ENCODE measurements at regions not wholly inside any gene's neighbourhood (a gene's known extent, or its start where the extent isn't known, plus 50 kb on each side); places are given as distances from the start of the nearest gene placed in this dataset.
A peak's percentile ranks its signal among the peaks of the same experiment; 100 is the strongest.

- peak in 2 of 3 donors; percentile 28 to 60 for DNase-seq
These were observed 757.7 kb upstream of the ID2 start for GRCh38 chr2:7924023-7924762.

- DNase-seq: no peak
These were observed 756.4 kb upstream of the ID2 start for GRCh38 chr2:7925506-7925905.

GRCh38 chr2:7927691-7928090, 754.2 kb upstream of the ID2 start:
- no peak for DNase-seq

- no peak for DNase-seq
These were observed 752.6 kb upstream of the ID2 start for GRCh38 chr2:7929281-7929680.

DNA sequence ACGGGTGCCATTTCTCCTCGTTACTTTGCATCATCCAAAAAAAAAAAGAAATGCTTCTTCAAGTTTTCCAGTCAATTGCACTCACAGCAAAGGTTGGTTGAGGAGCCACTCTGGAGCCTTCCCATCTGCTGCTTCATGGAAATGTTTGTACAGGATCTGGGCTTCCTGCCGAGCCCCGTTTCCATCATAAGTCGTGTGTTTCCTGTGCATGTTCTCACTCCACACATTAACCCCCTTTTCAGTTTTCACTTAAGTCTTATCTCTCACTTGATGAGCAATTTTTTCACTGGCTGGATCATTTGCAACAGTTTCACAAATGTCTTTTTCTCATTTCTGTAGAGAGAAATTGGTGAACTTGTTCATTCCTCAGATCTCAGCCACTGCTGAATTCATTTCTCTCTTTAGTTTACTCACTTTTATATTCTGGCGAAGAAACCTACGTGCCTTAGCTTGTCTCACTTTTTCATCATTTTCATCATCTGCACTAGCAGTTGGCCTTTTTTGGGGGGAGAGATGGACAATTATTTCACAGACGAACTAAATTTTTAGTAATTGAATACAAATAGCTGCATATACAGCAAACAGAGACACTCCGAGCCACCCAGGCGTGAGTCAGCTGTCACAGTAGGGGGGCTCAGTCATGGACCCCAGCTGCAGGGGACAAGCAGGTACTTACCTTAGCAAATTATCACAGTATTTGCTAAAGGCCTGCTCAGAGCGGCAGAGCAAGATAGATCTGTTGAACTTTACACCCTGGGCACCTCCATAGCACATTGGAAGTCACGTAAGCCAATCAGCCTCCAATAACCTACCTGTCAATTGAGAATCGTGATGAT, 750.8 kb upstream of the ID2 start:
- DNase-seq: peak; percentile 36 to 51 (median 38)

DNA sequence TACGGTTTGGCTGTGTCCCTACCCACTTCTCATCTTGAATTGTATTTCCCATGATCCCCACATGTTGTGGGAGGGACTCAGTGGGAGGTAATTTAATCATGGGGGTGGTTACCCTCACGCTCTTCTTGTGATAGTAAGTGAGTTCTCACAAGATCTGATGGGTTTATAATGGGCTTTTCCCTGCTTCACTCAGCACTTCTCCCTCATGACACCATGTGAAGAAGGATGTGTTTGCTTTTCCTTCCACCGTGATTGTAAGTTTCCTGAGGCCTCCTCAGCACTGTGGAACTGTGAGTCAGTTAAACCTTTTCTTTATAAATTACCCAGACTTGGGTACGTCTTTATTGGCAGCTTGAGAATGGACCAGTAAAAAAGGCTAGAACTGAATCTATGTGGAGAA, 750.0 kb upstream of the ID2 start:
- DNase-seq: no peak

- no peak for DNase-seq
These were observed 748.2 kb upstream of the ID2 start for GRCh38 chr2:7933672-7934071.

DNA sequence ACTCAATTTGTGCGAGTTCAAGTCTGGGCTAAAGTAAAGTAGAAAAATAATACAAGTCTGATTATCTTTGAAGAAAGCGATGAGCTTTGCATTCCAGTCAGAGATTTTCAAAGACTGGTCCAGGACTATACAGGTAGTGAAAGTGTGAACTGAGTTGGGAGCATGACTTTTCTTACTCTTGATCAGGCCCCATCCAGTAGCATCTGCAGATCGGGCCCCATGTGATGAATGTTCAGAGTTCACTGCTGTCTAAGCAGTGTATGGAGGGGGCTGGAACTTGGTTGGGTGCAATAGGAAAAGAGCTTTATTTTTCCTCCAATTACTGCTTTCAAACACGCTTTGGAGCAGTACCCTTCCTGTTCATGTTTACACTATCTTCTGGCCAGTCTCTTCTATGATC, 747.4 kb upstream of the ID2 start:
- DNase-seq: no peak

GRCh38 chr2:7937082-7937481, 744.8 kb upstream of the ID2 start:
- no peak for DNase-seq

- no peak for DNase-seq
These were observed 741.1 kb upstream of the ID2 start for GRCh38 chr2:7940723-7941122.

DNA sequence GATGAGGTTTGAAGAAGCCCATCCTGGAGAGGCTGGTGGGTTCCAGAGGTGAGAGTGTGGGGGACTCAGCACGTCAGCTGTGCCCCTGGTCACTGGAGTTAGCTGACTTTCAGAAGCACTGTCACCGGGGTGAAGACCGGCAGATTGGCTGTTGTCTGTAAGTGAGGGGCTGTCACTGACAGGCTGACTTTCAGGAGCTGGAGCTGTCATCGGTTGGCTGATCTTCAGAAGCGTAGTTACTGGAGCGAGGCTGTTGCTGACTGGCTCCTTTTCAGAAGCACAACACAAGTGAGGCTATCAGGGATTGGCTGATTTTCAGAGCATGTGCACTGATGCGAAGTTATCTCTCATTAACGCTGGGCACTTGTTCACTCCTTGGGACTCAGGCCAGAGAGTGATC, 738.4 kb upstream of the ID2 start:
- DNase-seq: no peak

DNA sequence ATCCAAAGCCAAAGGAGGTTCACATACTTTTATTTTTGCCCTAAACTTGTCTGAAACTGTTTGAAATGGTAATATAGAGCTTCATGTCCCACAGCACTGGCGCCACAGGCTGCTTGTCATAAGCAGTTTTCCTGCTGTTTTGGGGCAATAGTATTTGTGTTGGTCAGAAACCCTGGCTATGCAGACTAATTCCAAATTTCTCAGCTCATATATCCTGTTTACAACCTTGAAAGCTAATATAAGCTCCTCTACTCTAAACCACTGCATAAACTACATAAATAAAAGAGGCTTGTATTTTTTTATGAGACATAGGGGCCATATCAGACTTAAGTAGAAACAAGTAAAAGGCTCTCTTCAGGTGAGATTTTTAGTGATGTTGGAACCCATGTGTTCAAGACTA, 736.8 kb upstream of the ID2 start:
- no peak for DNase-seq

DNA sequence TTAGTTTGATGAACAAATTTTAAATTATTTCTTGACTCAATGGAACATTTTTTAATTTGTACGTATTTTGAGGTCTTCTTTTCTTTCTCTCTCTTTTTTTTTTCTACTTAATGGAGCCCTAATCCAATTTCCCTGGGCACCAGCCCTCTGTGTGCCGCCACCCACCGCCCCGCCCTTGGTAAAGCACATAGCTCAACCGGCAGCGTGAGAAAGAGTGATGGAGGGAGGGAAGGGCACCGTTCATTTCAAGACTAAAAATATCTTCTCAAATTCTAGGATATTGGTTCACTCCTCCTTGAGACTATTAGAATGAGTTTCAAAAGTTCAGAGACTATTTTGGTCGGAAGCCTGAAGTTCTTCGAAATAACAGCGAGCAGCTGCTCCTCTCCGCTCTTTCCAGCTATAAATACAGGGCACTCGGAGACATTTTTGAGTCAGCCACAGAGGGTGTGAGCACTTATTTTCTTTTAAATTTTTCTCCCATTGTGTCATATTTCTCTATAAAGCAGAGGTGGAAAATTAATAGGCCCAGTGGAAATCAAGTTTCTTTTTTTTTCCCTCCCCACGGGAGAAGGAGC, 731.7 kb upstream of the ID2 start:
- no peak for DNase-seq

DNA sequence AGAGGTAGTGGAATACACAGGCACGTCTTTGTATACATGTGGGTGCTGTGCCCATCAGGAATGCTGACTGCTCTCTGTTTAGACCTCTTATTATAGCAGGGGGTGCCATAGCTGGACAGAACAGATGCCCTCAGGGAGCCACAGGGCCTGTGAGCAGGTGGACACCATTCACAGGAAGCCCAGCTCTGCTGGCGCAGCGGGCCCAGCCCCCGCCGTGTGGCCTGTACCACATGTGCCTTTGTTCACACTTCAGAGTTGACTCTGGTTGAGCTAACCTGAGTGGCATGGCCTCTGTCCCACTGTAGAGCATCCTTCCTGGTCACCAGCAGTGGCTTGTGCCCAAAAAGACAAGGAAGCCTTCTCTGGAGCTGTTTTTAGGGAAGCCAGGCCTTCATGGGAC, 730.9 kb upstream of the ID2 start:
- no peak for DNase-seq

- no peak for DNase-seq
These were observed 730.4 kb upstream of the ID2 start for GRCh38 chr2:7951490-7951889.

DNA sequence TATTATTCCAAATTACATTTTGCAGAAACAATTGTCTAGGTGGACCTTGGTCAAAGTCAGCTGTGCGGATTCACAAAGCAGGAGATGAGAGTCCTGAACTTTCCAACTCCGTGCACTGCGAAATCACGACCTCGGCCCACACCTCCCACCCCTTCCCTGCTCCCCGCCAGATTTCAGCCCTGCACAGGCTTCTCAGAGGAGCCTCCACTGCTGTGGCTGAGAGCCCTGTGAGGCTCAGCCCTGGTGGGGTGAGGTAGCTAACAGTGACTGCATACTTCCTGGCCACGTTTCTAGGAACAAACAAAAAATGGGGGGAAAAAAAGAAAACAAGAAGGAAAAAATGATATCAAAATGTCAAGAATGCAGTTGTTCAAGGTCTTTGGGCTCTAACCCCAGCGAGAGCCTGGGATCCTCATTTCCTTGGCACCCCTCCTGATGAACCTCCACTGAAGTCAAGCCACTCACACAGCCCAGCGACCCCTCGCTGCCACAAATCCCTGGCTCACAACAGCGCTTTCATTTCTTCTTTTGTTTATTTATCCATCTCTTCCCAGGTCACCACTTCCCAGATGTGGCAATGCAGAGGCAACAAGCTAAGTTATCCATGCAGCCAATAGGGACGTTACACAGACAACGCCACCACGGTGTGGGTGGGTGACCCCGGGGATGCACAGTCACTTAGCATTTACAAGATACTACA, 729.7 kb upstream of the ID2 start:
- DNase-seq: no peak

- no peak for DNase-seq
These were observed 728.7 kb upstream of the ID2 start for GRCh38 chr2:7953195-7953594.

DNA sequence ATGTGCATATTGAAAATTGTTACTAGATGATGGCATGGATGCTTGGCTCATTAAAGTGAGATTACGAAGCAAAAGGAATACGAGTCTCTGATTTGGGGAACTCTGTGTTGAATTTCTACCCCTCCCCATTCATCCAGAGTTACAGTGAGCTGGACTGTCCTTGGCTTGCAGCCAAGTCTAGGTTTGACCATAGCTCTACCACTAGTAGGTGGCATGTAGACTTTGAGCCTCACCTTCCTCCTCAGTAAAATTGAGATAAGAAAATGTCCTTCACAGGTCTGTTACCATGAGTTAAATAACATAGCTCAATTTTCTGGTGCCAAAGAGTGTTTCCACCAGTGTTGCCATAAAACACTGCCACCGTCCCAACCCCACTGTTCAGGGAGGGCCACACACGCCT, 727.6 kb upstream of the ID2 start:
- no peak for DNase-seq

GRCh38 chr2:7956126-7956689, 725.6 kb upstream of the ID2 start:
- DNase-seq: no peak

DNA sequence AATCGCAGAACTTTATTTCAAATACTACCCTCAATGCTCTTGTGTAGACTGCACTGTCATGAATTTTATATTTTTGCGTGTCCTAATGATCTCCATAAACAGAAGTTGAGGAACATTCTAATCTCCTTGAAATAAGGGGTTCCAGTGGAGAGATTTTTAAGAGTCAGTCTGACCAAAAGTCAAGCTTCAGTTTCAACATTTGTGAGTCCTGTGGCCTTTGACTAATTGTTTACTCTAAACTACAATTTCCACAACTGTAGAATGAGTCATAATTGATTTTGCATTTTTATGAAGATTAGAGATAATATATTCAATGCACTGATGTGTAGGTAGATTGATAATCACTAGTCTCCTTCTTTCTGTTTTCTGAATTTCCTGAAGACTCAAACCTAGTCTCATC, 720.3 kb upstream of the ID2 start:
- DNase-seq: no peak

GRCh38 chr2:7962161-7962560, 719.7 kb upstream of the ID2 start:
- no peak for DNase-seq

DNA sequence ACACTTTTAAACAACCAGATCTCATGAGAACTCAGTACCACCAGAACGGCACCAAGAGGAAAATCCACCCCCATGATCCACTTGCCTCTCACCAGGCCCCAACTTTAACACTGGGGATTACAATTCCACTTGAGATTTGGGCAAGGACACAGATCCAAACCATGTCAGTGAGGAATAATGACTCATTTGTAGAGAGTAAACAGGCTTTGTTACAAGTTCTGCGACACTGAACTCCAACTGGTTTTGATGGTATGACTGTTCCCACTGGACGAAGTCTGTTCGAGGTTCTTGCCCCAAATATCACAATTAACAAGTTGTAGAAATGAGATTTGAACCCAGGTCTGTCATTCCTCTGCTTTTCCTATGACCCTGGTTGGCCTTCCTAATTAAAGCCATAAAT, 718.1 kb upstream of the ID2 start:
- no peak for DNase-seq
